Stimulated activated CD8-positive, alpha-beta memory T cell treated with anti-CD3 and anti-CD28 coated beads, Interleukin-4, amount 100 ng/mL, for 48 hours (primary cell): ENCODE measurements at regions not wholly inside any gene's neighbourhood (a gene's known extent, or its start where the extent isn't known, plus 50 kb on each side); places are given as distances from the start of the nearest gene placed in this dataset.
"Not testable (repeated sequence)": the region's sequence is repeated elsewhere in the genome, so short reads cannot be mapped to it uniquely, and the experiment has no call there.

ENCODE experiments used
- DNase-seq: peaks from one replicate; pipeline ENCODE4 v3.0.0-alpha.2; 2020

- no peak for DNase-seq
These were observed 1831.5 kb upstream of the MIR17HG start for GRCh38 chr13:89515948-89516347.

- no peak for DNase-seq
These were observed 1829.0 kb upstream of the MIR17HG start for GRCh38 chr13:89518289-89519077.

- no peak for DNase-seq
These were observed 1827.0 kb upstream of the MIR17HG start for GRCh38 chr13:89520468-89520867.

GRCh38 chr13:89521672-89522071 lies 1825.8 kb upstream of the MIR17HG start:
- not testable (repeated sequence) for DNase-seq

GRCh38 chr13:89541091-89542030 lies 1806.1 kb upstream of the MIR17HG start:
- no peak for DNase-seq

- DNase-seq = no peak
These were observed 1796.5 kb upstream of the MIR17HG start for GRCh38 chr13:89550938-89551337.

- DNase-seq = no peak
These were observed 1792.7 kb upstream of the MIR17HG start for GRCh38 chr13:89554801-89555200.

- no peak for DNase-seq
These were observed 1781.9 kb upstream of the MIR17HG start for GRCh38 chr13:89565476-89566100.

GRCh38 chr13:89567025-89567424 lies 1780.5 kb upstream of the MIR17HG start:
- DNase-seq = no peak

GRCh38 chr13:89568276-89568675 lies 1779.2 kb upstream of the MIR17HG start:
- no peak for DNase-seq

- DNase-seq = no peak
These were observed 1778.7 kb upstream of the MIR17HG start for GRCh38 chr13:89568746-89569145.

- DNase-seq = no peak
These were observed 1775.8 kb upstream of the MIR17HG start for GRCh38 chr13:89571676-89572075.

- no peak for DNase-seq
These were observed 1773.4 kb upstream of the MIR17HG start for GRCh38 chr13:89574077-89574476.

GRCh38 chr13:89577301-89577700 lies 1770.2 kb upstream of the MIR17HG start:
- DNase-seq = no peak

GRCh38 chr13:89584058-89584620 lies 1763.3 kb upstream of the MIR17HG start:
- DNase-seq = no peak

- no peak for DNase-seq
These were observed 1744.8 kb upstream of the MIR17HG start for GRCh38 chr13:89602655-89603054.

GRCh38 chr13:89603187-89603586 lies 1744.3 kb upstream of the MIR17HG start:
- no peak for DNase-seq

- no peak for DNase-seq
These were observed 1738.2 kb upstream of the MIR17HG start for GRCh38 chr13:89609318-89609717.

- DNase-seq = no peak
These were observed 1737.2 kb upstream of the MIR17HG start for GRCh38 chr13:89610331-89610730.

GRCh38 chr13:89610881-89611280 lies 1736.6 kb upstream of the MIR17HG start:
- no peak for DNase-seq

GRCh38 chr13:89627996-89628395 lies 1719.5 kb upstream of the MIR17HG start:
- DNase-seq = no peak

- no peak for DNase-seq
These were observed 1718.9 kb upstream of the MIR17HG start for GRCh38 chr13:89628567-89628966.

- no peak for DNase-seq
These were observed 1697.3 kb upstream of the MIR17HG start for GRCh38 chr13:89650226-89650625.
